ENCODE measurements at regions not wholly inside any gene's neighbourhood (a gene's known extent, or its start where the extent isn't known, plus 50 kb on each side); places are given as distances from the start of the nearest gene placed in this dataset.

GRCh38 chr3:25306066-25306465, 122.0 kb upstream of the RARB start:
- in situ Hi-C loops (cut with HindIII; ENCODE audit: low pct_unique_long_range_greater_than_20kb, low sequenced_read_pairs), result no loop called here
- no peak overlapping the region for H3K4me3 ChIP-seq (ENCODE audit: low read depth in 2 of 2, low read length in 2 of 2)
- no peaks in the 10 kb centered on the region for H3K4me1 ChIP-seq (ENCODE audit: control insufficient read depth, insufficient read depth, low read length)
- TF ChIP-seq TCF7L2 (IDR thresholded peaks at IDR 0.05; ENCODE audit: low read depth, low read length) (no peak), SIN3A (IDR thresholded peaks at IDR 0.05; ENCODE audit: borderline replicate concordance, insufficient read depth, low read depth, low read length) (no peak)
- TF ChIP-seq, protein P1, sequence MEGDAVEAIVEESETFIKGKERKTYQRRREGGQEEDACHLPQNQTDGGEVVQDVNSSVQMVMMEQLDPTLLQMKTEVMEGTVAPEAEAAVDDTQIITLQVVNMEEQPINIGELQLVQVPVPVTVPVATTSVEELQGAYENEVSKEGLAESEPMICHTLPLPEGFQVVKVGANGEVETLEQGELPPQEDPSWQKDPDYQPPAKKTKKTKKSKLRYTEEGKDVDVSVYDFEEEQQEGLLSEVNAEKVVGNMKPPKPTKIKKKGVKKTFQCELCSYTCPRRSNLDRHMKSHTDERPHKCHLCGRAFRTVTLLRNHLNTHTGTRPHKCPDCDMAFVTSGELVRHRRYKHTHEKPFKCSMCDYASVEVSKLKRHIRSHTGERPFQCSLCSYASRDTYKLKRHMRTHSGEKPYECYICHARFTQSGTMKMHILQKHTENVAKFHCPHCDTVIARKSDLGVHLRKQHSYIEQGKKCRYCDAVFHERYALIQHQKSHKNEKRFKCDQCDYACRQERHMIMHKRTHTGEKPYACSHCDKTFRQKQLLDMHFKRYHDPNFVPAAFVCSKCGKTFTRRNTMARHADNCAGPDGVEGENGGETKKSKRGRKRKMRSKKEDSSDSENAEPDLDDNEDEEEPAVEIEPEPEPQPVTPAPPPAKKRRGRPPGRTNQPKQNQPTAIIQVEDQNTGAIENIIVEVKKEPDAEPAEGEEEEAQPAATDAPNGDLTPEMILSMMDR (IDR thresholded peaks at IDR 0.05), result no peak
- DNase-seq (ENCODE audit: low read depth, low spot score), result no peak
- no peak for ATAC-seq
- intact Hi-C loops (cut with micrococcal nuclease; ENCODE audit: unreplicated experiment), result no loop called here
- no peaks in the 10 kb centered on the region for H3K9me3 ChIP-seq (ENCODE audit: control insufficient read depth, insufficient read depth, low read depth, low read length)
- BruUV-seq (replicated peaks), result no TSS peak
- POLR2A ChIA-PET, result no interaction called here
- no peak overlapping the region for H3K27ac ChIP-seq (ENCODE audit: low read length)
- CTCF ChIA-PET, result no interaction called here
- H3K36me3 ChIP-seq (ENCODE audit: control insufficient read depth, insufficient read depth, low read length), result no peaks in the 10 kb centered on the region
- H3K27me3 ChIP-seq (ENCODE audit: control insufficient read depth, insufficient read depth, low read length), result no peaks in the 10 kb centered on the region

- Histone ChIP-seq H3K9me3 (ENCODE audit: control insufficient read depth, insufficient read depth, low read depth, low read length) (no peaks in the 10 kb centered on the region), H3K4me1 (ENCODE audit: control insufficient read depth, insufficient read depth, low read length) (no peaks in the 10 kb centered on the region), H3K27me3 (ENCODE audit: control insufficient read depth, insufficient read depth, low read length) (no peaks in the 10 kb centered on the region), H3K4me3 (ENCODE audit: low read depth in 2 of 2, low read length in 2 of 2) (no peak overlapping the region), H3K36me3 (ENCODE audit: control insufficient read depth, insufficient read depth, low read length) (no peaks in the 10 kb centered on the region), H3K27ac (ENCODE audit: low read length) (no peak overlapping the region)
- TF ChIP-seq SIN3A (IDR thresholded peaks at IDR 0.05; ENCODE audit: borderline replicate concordance, insufficient read depth, low read depth, low read length) (no peak), TCF7L2 (IDR thresholded peaks at IDR 0.05; ENCODE audit: low read depth, low read length) (no peak), POLR2AphosphoS5 (IDR thresholded peaks at IDR 0.05; ENCODE audit: low read depth, low read length) (no peak), REST (IDR thresholded peaks at IDR 0.05; ENCODE audit: insufficient read depth in 1 of 2, low read depth in 2 of 2, low read length in 1 of 2) (no peak)
- TF ChIP-seq, protein P1 (IDR thresholded peaks at IDR 0.05), result no peak
- POLR2A ChIA-PET, result no interaction called here
- intact Hi-C loops (cut with micrococcal nuclease; ENCODE audit: unreplicated experiment) (no loop called here), in situ Hi-C loops (cut with HindIII; ENCODE audit: low pct_unique_long_range_greater_than_20kb, low sequenced_read_pairs) (no loop called here)
- no peak for ATAC-seq
- CTCF ChIA-PET, result interaction anchor here (0.7 kb wide), 1 partner anchor 48 kb away, joined by 4 read pairs; no protein-coding TSS in a partner anchor
- no TSS peak for BruUV-seq (replicated peaks)
- DNase-seq (ENCODE audit: low read depth, low spot score), result no peak
These were observed 121.4 kb upstream of the RARB start for GRCh38 chr3:25306705-25307104.
